HepG2 (cell line): ENCODE measurements at regions not wholly inside any gene's neighbourhood (a gene's known extent, or its start where the extent isn't known, plus 50 kb on each side); places are given as distances from the start of the nearest gene placed in this dataset.

ENCODE experiments used
- DMTF1 ChIP-seq: sonication (generic); formaldehyde crosslinking; IDR thresholded peaks from 2 replicates; pipeline ENCODE4 v1.4.0; 2020; ENCODE audit warnings: mild to moderate bottlenecking, missing genetic modification reagents
- FOSL2 ChIP-seq: sonication (generic); formaldehyde crosslinking; IDR thresholded peaks from 2 replicates; pipeline ENCODE4 v1.4.0; 2020; ENCODE audit warnings: missing genetic modification reagents
- FOXA3 ChIP-seq: IDR thresholded peaks from 2 replicates; pipeline ENCODE4 v1.6.1; 2016; ENCODE audit warnings: missing genetic modification reagents, missing compliant biosample characterization
- FOXP1 ChIP-seq, 2 experiments: fragments of 450-650 bp in 1 of 2; IDR thresholded peaks; 2 replicates each; pipeline ENCODE4 v1.6.1; 2017 to 2018; ENCODE audit warnings: antibody characterized with exemption in 1 of 2
- HNF1A ChIP-seq, 2 experiments: sonication (generic) in 1 of 2; formaldehyde crosslinking in 1 of 2; IDR thresholded peaks; 2 replicates each; pipeline versions ENCODE4 v1.4.0 to v1.6.1; 2016 to 2020; ENCODE audit warnings: borderline replicate concordance in 1 of 2, low read depth in 1 of 2, mild to moderate bottlenecking in 1 of 2, missing genetic modification reagents in 1 of 2
- MAFF ChIP-seq: IDR thresholded peaks from 2 replicates; pipeline ENCODE4 v1.6.1; 2011; ENCODE audit warnings: low read depth, low read length, improper control_type of control experiment
- NFIC ChIP-seq: IDR thresholded peaks from 2 replicates; pipeline ENCODE4 v1.6.1; 2012; ENCODE audit warnings: mild to moderate bottlenecking, low read length, inconsistent platforms
- NR2F2 ChIP-seq: IDR thresholded peaks from 2 replicates; pipeline ENCODE4 v1.6.1; 2012; ENCODE audit warnings: low read depth, inconsistent platforms, borderline replicate concordance
- SKI ChIP-seq: fragments of 450-650 bp; IDR thresholded peaks from one replicate; pipeline ENCODE4 v1.6.1; 2018; ENCODE audit warnings: mild to moderate bottlenecking; ENCODE audit not compliant: partially characterized antibody
- SOX5 ChIP-seq: IDR thresholded peaks from 2 replicates; pipeline ENCODE4 v1.6.1; 2016; ENCODE audit warnings: borderline replicate concordance
- ZFYVE20 ChIP-seq: sonication (generic); formaldehyde crosslinking; IDR thresholded peaks from 2 replicates; pipeline ENCODE4 v1.8.0; 2023; ENCODE audit warnings: low read depth, mild to moderate bottlenecking, moderate library complexity, missing genetic modification reagents, borderline replicate concordance
- ZNF142 ChIP-seq: sonication (generic); formaldehyde crosslinking; IDR thresholded peaks from 2 replicates; pipeline ENCODE4 v1.4.0; 2020; ENCODE audit warnings: missing genetic modification reagents
- ZNF569 ChIP-seq: sonication (generic); formaldehyde crosslinking; IDR thresholded peaks from 2 replicates; pipeline ENCODE4 v1.5.0; 2020; ENCODE audit warnings: mild to moderate bottlenecking, missing genetic modification reagents, moderate library complexity, borderline replicate concordance
- ZNF841 ChIP-seq: sonication (generic); formaldehyde crosslinking; IDR thresholded peaks from 2 replicates; pipeline ENCODE4 v1.8.1; 2023; ENCODE audit warnings: missing genetic modification reagents, borderline replicate concordance

- TF ChIP-seq ZFYVE20, result no peak
- peak; percentile 39 for TF ChIP-seq SKI
- 0 out of 2 replicates have a peak, but pooled peaks have one; percentile 5 for TF ChIP-seq FOSL2 (CRISPR knock-in tag)
- TF ChIP-seq ZNF142, result no peak
- 0 out of 2 replicates have a peak, but pooled peaks have one; percentile 34 for TF ChIP-seq NFIC
- TF ChIP-seq NR2F2, result no peak
- TF ChIP-seq MAFF, result peak; percentile 40; the same call in 1 of the 2 replicates
- TF ChIP-seq HNF1A (IDR thresholded peaks at IDR 0.05; ENCODE audit: low read depth), result 0 out of 2 replicates have a peak, but pooled peaks have one; percentile 37
- TF ChIP-seq HNF1A (CRISPR knock-in tag; IDR thresholded peaks at IDR 0.05; ENCODE audit: borderline replicate concordance), result no peak
- TF ChIP-seq ZNF841 (CRISPR knock-in tag), result no peak
- TF ChIP-seq FOXA3 (CRISPR knock-in tag), result peak; percentile 28; the same call in 1 of the 2 replicates
- no peak for TF ChIP-seq ZNF569 (CRISPR knock-in tag)
- peak; percentile 7; the same call in 1 of the 2 replicates for TF ChIP-seq SOX5 (CRISPR knock-in tag)
- no peak for TF ChIP-seq DMTF1
- TF ChIP-seq FOXP1 (IDR thresholded peaks at IDR 0.05), result no peak
- peak; percentile 52 for TF ChIP-seq FOXP1 (CRISPR knock-in tag; IDR thresholded peaks at IDR 0.05)
Observed at GRCh38 chr13:50365408-50366391, 350.5 kb downstream of the KCNRG start (continued).
